ENCODE measurements at regions not wholly inside any gene's neighbourhood (a gene's known extent, or its start where the extent isn't known, plus 50 kb on each side); places are given as distances from the start of the nearest gene placed in this dataset.

DNA sequence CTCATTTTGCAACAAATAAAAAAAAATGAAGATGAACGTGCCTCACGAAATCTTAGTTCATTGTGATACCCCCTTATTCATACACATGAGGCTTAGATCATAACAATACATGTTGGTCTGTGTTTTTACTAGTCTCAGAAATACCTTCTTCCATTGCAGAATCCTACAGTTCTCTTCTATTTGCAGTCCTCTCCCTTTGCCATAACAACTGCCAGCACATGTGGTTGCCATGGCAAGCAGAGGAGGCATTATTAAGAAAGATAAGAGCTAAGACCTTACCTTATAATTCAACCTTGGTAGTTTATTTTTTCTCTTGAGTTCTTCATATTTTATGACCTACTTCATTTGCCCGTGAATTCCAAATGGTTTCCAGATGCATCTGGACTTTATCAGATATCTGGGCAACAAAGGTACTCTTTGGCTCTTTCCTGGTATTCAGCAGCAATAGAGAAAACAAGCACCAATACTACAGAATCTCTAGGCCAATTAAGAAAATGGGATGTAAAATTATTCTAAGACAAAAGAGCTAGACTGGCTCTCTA is 524.0 kb downstream of the CMPK2 start:
- H3K27ac Mint-ChIP-seq: no peak overlapping the region
- no peak for ATAC-seq (ENCODE audit: low read depth)

GRCh38 chr2:6342273-6342920 is 523.3 kb downstream of the CMPK2 start:
- Mint-ChIP-seq H3K27me3 (no peaks in the 10 kb centered on the region), H3K4me1 (peaks cover 48% of the 10 kb centered on the region), H3K4me3 (no peak overlapping the region), H3K9me3 (peaks cover 3% of the 10 kb centered on the region), H3K36me3 (ENCODE audit: low read depth) (no peaks in the 10 kb centered on the region), H3K27ac (no peak overlapping the region)
- DNase-seq (no peak), ATAC-seq (ENCODE audit: low read depth) (no peak)
- intact Hi-C loops (cut with micrococcal nuclease): no loop called here
- ChIA-PET POLR2A (no interaction called here), CTCF (no interaction called here)
- TF ChIP-seq, protein P1, sequence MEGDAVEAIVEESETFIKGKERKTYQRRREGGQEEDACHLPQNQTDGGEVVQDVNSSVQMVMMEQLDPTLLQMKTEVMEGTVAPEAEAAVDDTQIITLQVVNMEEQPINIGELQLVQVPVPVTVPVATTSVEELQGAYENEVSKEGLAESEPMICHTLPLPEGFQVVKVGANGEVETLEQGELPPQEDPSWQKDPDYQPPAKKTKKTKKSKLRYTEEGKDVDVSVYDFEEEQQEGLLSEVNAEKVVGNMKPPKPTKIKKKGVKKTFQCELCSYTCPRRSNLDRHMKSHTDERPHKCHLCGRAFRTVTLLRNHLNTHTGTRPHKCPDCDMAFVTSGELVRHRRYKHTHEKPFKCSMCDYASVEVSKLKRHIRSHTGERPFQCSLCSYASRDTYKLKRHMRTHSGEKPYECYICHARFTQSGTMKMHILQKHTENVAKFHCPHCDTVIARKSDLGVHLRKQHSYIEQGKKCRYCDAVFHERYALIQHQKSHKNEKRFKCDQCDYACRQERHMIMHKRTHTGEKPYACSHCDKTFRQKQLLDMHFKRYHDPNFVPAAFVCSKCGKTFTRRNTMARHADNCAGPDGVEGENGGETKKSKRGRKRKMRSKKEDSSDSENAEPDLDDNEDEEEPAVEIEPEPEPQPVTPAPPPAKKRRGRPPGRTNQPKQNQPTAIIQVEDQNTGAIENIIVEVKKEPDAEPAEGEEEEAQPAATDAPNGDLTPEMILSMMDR (IDR thresholded peaks at IDR 0.05): no peak

More for the DNA sequence above, 524.0 kb downstream of the CMPK2 start:
- CTCF ChIA-PET: no interaction called here
- intact Hi-C loops (cut with micrococcal nuclease): no loop called here
- POLR2A ChIA-PET: no interaction called here
- Mint-ChIP-seq H3K9me3 (peaks cover 3% of the 10 kb centered on the region), H3K4me3 (no peak overlapping the region), H3K4me1 (peaks cover 48% of the 10 kb centered on the region), H3K27me3 (no peaks in the 10 kb centered on the region), H3K36me3 (ENCODE audit: low read depth) (no peaks in the 10 kb centered on the region)
- TF ChIP-seq, protein P1 (IDR thresholded peaks at IDR 0.05): no peak
- no peak for DNase-seq

- DNase-seq: no peak
- CTCF ChIA-PET: no interaction called here
Observed at GRCh38 chr2:6343076-6343475, 522.6 kb downstream of the CMPK2 start.

DNA sequence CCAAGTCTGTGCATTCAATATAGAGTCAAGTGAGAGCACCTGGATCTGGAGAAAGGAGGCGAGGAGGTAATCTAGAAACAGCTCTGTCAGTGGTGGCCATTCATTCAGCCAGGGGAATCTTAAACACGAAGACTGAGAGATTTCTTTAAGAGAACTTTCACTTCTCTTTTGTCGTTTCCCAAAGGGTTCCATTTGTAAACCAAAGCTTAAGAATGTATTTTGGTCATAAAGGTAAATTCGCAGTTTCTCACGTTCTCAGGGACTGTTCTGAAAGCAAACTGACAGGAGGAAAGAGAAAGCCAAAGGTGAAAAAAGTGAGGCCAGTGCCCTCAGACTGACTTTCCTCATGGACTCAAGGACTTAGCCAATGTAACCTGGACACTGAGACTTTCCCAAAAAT is 513.5 kb downstream of the CMPK2 start:
- Mint-ChIP-seq H3K4me1 (peaks cover 34% of the 10 kb centered on the region), H3K36me3 (ENCODE audit: low read depth) (no peaks in the 10 kb centered on the region), H3K9me3 (no peaks in the 10 kb centered on the region), H3K27ac (no peak overlapping the region), H3K4me3 (peak overlapping the region; percentile 5), H3K27me3 (no peaks in the 10 kb centered on the region)
- TF ChIP-seq, protein P1 (IDR thresholded peaks at IDR 0.05): no peak
- ChIA-PET POLR2A (interaction anchor here (0.5 to 0.7 kb wide), 2 partner anchors 9 to 946 kb away, joined by 3 read pairs; no protein-coding TSS in a partner anchor), CTCF (no interaction called here)
- DNase-seq (no peak), ATAC-seq (ENCODE audit: low read depth) (peak; percentile 72)
- intact Hi-C loops (cut with micrococcal nuclease): loop anchor here (5.0 kb wide), 1 partner anchor 120 kb away; no protein-coding TSS in a partner anchor

More at GRCh38 chr2:6343076-6343475, 522.6 kb downstream of the CMPK2 start:
- H3K36me3 Mint-ChIP-seq (ENCODE audit: low read depth): no peaks in the 10 kb centered on the region
- POLR2A ChIA-PET: no interaction called here
- H3K27ac Mint-ChIP-seq: no peak overlapping the region
- no peak for ATAC-seq (ENCODE audit: low read depth)
- peaks cover 3% of the 10 kb centered on the region for H3K9me3 Mint-ChIP-seq
- TF ChIP-seq, protein P1 (IDR thresholded peaks at IDR 0.05): no peak
- H3K27me3 Mint-ChIP-seq: no peaks in the 10 kb centered on the region
- peaks cover 48% of the 10 kb centered on the region for H3K4me1 Mint-ChIP-seq
- no peak overlapping the region for H3K4me3 Mint-ChIP-seq
- intact Hi-C loops (cut with micrococcal nuclease): no loop called here

DNA sequence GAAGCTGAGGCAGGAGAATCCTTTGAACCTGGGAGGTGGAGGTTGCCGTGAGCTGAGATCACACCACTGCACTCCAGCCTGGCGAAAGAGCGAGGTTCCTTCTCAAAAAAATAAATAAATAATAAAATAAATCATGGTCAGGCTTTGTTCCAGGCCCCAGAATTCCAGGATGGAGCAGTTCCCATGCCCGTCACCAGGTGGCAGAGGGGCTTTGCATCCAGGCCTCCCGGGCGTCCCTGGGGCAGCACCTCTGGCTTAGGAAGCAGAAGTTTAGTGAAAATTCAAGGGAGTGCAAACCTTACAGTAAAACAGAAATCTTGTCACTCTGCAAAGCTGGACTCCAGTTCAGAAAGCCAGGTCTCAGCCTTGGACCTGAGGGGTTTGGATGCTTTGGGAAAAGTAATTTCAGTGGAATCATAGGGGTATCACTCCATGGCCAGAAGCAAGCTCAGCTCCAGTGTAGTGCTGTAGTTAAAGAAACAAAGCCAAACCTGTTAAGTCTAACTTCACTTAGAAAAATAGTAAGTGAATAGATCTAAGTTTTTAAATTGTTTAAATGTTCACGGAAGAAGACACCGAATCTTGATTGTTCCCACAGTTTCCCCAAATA is 512.7 kb downstream of the CMPK2 start:
- no peak for ATAC-seq (ENCODE audit: low read depth)
- H3K27me3 Mint-ChIP-seq: no peaks in the 10 kb centered on the region
- intact Hi-C loops (cut with micrococcal nuclease): loop anchor here (5.0 kb wide), 1 partner anchor 121 kb away; no protein-coding TSS in a partner anchor
- peak overlapping the region; percentile 35 for H3K27ac Mint-ChIP-seq
- H3K36me3 Mint-ChIP-seq (ENCODE audit: low read depth): no peaks in the 10 kb centered on the region
- POLR2A ChIA-PET: no interaction called here
- no peak for DNase-seq
- no peaks in the 10 kb centered on the region for H3K9me3 Mint-ChIP-seq
- H3K4me3 Mint-ChIP-seq: no peak overlapping the region
- TF ChIP-seq, protein P1 (IDR thresholded peaks at IDR 0.05): no peak
- CTCF ChIA-PET: no interaction called here
- H3K4me1 Mint-ChIP-seq: peaks cover 34% of the 10 kb centered on the region

Measured in activated B cell treated with CpG ODN at 0.5 μM for 24 hours (primary cell).